GM10248 (cell line): ENCODE measurements at regions not wholly inside any gene's neighbourhood (a gene's known extent, or its start where the extent isn't known, plus 50 kb on each side); places are given as distances from the start of the nearest gene placed in this dataset.

ENCODE experiments used
- CTCF ChIA-PET: fragments of 300-600 bp; sonication (Branson Sonifier 250); formaldehyde crosslinking; extraction: SDS; loops from one replicate; lab custom pipeline; 2021; ENCODE audit warnings: antibody characterized with exemption; lab: Yijun Ruan, JAX
- POLR2A ChIA-PET: fragments of 350-650 bp; sonication (Branson Sonifier 250); formaldehyde crosslinking; extraction: SDS; loops from one replicate; lab custom pipeline; 2020; ENCODE audit warnings: antibody characterized with exemption; lab: Yijun Ruan, JAX
- DNase-seq: peaks from one replicate; pipeline ENCODE4 v3.0.0; 2012; ENCODE audit errors: extremely low spot score
- TF ChIP-seq, protein P1 (sequence below): IDR thresholded peaks from 2 replicates; pipeline ENCODE4 v1.5.1; 2012; ENCODE audit warnings: mild to moderate bottlenecking, low read depth; ENCODE audit errors: extremely low read depth, missing control alignments, control extremely low read depth

DNA sequence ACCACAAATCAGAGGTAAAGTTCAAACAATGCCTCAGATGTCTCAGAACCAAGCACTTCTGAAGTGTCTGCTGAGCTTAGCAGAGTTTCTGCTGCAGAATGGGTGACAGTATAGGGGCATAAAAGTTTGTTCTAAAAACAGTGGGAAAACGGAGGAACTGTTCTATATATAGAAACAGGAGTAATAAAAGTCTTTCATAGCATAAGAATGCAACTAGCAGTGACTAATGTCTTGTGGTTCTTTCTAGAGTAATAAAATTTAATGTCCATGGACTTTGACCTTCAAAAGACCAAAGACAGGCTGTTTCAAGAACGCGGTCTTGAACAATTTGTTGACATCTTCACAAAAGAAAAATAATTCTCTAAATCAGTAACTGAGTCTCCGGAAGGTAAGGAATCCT is 107.5 kb upstream of the FAR2 start:
- ChIA-PET POLR2A (no interaction called here), CTCF (interaction anchor here (0.9 kb wide), 1 partner anchor 44 kb away, joined by 3 read pairs; no protein-coding TSS in a partner anchor)
- TF ChIP-seq, protein P1, sequence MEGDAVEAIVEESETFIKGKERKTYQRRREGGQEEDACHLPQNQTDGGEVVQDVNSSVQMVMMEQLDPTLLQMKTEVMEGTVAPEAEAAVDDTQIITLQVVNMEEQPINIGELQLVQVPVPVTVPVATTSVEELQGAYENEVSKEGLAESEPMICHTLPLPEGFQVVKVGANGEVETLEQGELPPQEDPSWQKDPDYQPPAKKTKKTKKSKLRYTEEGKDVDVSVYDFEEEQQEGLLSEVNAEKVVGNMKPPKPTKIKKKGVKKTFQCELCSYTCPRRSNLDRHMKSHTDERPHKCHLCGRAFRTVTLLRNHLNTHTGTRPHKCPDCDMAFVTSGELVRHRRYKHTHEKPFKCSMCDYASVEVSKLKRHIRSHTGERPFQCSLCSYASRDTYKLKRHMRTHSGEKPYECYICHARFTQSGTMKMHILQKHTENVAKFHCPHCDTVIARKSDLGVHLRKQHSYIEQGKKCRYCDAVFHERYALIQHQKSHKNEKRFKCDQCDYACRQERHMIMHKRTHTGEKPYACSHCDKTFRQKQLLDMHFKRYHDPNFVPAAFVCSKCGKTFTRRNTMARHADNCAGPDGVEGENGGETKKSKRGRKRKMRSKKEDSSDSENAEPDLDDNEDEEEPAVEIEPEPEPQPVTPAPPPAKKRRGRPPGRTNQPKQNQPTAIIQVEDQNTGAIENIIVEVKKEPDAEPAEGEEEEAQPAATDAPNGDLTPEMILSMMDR: no peak
- DNase-seq: no peak

DNA sequence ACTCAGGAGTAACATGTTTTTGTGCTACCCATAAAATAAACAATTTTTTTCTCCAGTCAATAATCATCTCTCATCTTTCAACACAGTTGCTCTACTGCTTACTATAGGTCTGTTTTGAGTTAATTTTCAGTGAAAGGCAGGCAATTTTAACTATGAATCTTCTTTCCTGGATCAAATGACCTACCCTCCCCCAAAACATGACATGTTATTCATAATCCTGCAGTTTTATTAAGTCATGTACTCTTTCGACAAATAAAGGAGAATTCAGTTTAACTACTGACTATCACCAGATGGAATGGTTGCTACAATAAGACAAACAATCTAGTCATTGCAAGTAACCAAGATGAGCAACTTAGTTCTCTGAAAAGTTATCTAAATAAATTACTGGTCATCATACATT is 106.0 kb upstream of the FAR2 start:
- ChIA-PET CTCF (no interaction called here), POLR2A (no interaction called here)
- DNase-seq: no peak
- TF ChIP-seq, protein P1: no peak

DNA sequence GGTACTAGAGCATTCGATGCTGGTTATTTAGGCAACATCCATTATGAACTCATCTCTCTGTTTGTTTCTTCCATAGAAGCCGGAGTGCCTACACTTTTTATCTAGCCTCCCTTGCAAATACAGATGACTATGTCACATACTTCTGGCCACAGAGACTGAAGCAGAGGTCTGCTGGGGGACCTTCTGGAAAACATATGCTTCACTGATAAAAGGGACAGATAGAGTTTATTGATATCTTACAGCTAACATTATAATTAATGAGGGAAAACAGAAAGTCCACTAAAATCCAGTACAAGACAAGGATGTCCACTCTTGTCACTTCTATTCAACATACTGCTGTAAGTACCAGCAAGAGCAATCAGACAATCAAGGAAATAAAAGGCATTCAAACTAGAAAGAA is 104.3 kb upstream of the FAR2 start:
- TF ChIP-seq, protein P1: no peak
- POLR2A ChIA-PET: no interaction called here
- CTCF ChIA-PET: no interaction called here
- DNase-seq: no peak

- ChIA-PET POLR2A (no interaction called here), CTCF (no interaction called here)
- TF ChIP-seq, protein P1: no peak
- no peak for DNase-seq
These were observed 100.3 kb upstream of the FAR2 start for GRCh38 chr12:29048787-29049186.

DNA sequence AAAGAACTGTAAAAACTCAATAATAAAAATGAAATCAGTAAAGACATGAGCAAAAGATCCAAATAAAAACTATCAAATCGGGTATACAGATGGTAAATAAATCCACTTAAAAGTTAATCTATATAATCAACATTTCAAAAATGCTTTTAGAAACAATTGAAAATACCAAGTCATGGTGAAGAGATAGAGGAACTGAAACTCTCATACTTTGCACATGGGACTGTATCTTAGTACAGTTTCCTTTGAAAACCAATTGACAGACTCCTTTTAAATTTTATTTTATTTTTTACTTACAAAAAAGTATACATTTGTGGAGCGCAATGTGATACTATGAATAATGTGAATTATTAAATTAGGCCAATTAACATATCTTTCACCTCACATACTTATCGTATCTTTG is 98.6 kb upstream of the FAR2 start:
- CTCF ChIA-PET: no interaction called here
- POLR2A ChIA-PET: no interaction called here
- TF ChIP-seq, protein P1: no peak
- DNase-seq: peak; percentile 12

DNA sequence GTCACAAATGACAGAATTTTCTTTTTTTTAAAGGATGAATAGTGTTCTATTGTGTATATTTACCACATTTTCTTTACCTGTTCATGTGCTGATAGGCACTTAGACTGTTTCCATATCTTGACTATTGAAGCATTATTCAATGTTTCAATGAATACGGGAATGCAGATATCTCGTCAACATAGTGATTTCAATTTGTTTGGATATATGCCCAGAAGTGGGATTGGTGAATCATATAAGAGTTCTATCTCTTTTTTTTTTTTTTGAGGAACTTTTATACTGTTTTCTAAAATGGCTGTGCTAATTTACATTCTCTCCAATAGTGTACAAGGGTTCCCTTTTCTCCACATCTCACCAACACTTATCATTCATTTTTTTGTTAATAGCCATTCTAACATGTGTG is 97.9 kb upstream of the FAR2 start:
- ChIA-PET CTCF (no interaction called here), POLR2A (no interaction called here)
- TF ChIP-seq, protein P1: no peak
- no peak for DNase-seq

DNA sequence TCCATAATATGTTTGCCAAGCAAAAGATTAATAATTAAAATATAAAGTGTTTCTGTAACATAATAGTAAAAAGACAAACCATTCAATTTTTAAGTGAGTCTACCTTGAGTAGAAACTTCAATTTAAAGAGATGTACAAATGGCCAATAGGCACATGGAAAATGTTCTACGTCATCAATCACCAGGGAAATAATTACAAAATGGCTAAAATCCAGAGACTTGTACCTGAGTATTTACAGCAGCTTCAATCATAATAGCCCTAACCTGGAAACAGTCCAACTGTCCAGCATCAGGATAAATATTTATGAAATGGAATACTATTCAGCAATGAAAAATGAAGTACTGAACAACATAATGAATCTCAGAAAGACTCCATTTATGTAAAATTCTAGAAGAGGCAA is 95.5 kb upstream of the FAR2 start:
- TF ChIP-seq, protein P1: no peak
- ChIA-PET POLR2A (no interaction called here), CTCF (no interaction called here)
- peak; percentile 26 for DNase-seq
